Thoracic aorta (tissue), 2 donors: ENCODE measurements at regions not wholly inside any gene's neighbourhood (a gene's known extent, or its start where the extent isn't known, plus 50 kb on each side); places are given as distances from the start of the nearest gene placed in this dataset.

Experiments used
- ATAC-seq: fragments of 150-250 bp; one replicate; pipeline ENCODE4 v1.8.0; 2017; ENCODE audit warnings: low read depth; ENCODE audit not compliant: insufficient number of reproducible peaks, low FRiP score
- DNase-seq: peaks from one replicate; pipeline ENCODE4 v3.0.0-alpha.2; 2020; ENCODE audit warnings: low spot score
- H3K27ac ChIP-seq, 2 donors: fragments of 200-600 bp; sonication (generic); 1 replicate in 1 of 2; 2 replicates in 1 of 2; pipeline ENCODE4 v1.5.1; 2016; ENCODE audit warnings: mild to moderate bottlenecking in 2 of 2, moderate library complexity in 2 of 2
- H3K27me3 ChIP-seq: fragments of 200-600 bp; sonication (generic); replicated peaks from 2 replicates; pipeline ENCODE4 v1.6.0; 2016; ENCODE audit warnings: mild to moderate bottlenecking; ENCODE audit not compliant: insufficient read depth
- H3K36me3 ChIP-seq: fragments of 200-600 bp; sonication (generic); one replicate; pipeline ENCODE4 v1.5.1; 2016
- H3K4me1 ChIP-seq, 2 donors: fragments of 200-600 bp; sonication (generic); 1 replicate in 1 of 2; 2 replicates in 1 of 2; pipeline versions ENCODE4 v1.5.1 to v1.6.0; 2016; ENCODE audit warnings: low read depth in 2 of 2, mild to moderate bottlenecking in 1 of 2; ENCODE audit not compliant: control insufficient read depth in 1 of 2
- H3K4me3 ChIP-seq: fragments of 200-600 bp; sonication (generic); 2 replicates; pipeline ENCODE4 v1.5.1; 2016; ENCODE audit warnings: mild to moderate bottlenecking
- H3K9me3 ChIP-seq: fragments of 200-600 bp; sonication (generic); 2 replicates; pipeline ENCODE4 v1.5.1; 2016
- CTCF ChIP-seq: fragments of 200-600 bp; sonication (generic); IDR thresholded peaks from one replicate; pipeline ENCODE4 v1.5.1; 2019; ENCODE audit warnings: antibody characterized with exemption

GRCh38 chr2:129794116-129794515 lies 185.3 kb upstream of the RAB6C start:
- ATAC-seq (no peak), DNase-seq (no peak)
- no peak for TF ChIP-seq CTCF

DNA sequence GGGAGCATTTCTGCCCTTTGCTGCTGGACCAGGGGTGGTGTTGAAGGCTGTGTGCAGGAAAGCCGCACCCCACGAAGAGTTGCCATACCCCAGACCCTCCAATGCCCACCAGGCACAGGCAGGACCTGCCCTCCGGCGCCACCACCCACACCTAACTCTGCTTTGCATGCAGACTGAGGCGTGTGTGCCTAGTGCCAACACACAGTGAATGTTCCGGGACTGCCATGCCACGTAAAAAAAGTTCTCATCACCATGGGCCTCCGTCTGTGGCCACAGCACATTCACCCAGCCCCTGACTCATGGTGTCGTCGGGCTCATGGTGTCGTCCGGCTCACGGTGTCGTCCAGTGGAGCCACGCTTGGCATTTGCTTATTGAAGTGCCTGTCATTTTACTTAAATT lies 184.9 kb upstream of the RAB6C start:
- Histone ChIP-seq H3K27me3 (no peaks in the 10 kb centered on the region), H3K36me3 (no peaks in the 10 kb centered on the region), H3K4me1 (no peaks in the 10 kb centered on the region), H3K9me3 (no peaks in the 10 kb centered on the region), H3K4me3 (no peak overlapping the region), H3K27ac (no peak overlapping the region)
- no peak for ATAC-seq
- no peak for DNase-seq
- TF ChIP-seq CTCF, result no peak

More at GRCh38 chr2:129794116-129794515, 185.3 kb upstream of the RAB6C start:
- Histone ChIP-seq H3K4me3 (no peak overlapping the region), H3K4me1 (no peaks in the 10 kb centered on the region), H3K27ac (no peak overlapping the region), H3K9me3 (no peaks in the 10 kb centered on the region), H3K27me3 (no peaks in the 10 kb centered on the region), H3K36me3 (no peaks in the 10 kb centered on the region)

- H3K4me1 ChIP-seq, result no peaks in the 10 kb centered on the region
- no peaks in the 10 kb centered on the region for H3K27me3 ChIP-seq
- DNase-seq, result no peak
- TF ChIP-seq CTCF, result no peak
- H3K27ac ChIP-seq, result no peak overlapping the region
- no peak overlapping the region for H3K4me3 ChIP-seq
- no peaks in the 10 kb centered on the region for H3K9me3 ChIP-seq
- H3K36me3 ChIP-seq, result no peaks in the 10 kb centered on the region
- no peak for ATAC-seq
These were observed 183.2 kb upstream of the RAB6C start for GRCh38 chr2:129796225-129796624.

GRCh38 chr2:129796801-129797488 lies 182.5 kb upstream of the RAB6C start:
- Histone ChIP-seq H3K36me3 (no peaks in the 10 kb centered on the region), H3K4me3 (no peak overlapping the region), H3K4me1 (no peaks in the 10 kb centered on the region), H3K27me3 (no peaks in the 10 kb centered on the region), H3K9me3 (no peaks in the 10 kb centered on the region), H3K27ac (no peak overlapping the region)
- TF ChIP-seq CTCF, result no peak
- no peak for ATAC-seq
- no peak for DNase-seq

DNA sequence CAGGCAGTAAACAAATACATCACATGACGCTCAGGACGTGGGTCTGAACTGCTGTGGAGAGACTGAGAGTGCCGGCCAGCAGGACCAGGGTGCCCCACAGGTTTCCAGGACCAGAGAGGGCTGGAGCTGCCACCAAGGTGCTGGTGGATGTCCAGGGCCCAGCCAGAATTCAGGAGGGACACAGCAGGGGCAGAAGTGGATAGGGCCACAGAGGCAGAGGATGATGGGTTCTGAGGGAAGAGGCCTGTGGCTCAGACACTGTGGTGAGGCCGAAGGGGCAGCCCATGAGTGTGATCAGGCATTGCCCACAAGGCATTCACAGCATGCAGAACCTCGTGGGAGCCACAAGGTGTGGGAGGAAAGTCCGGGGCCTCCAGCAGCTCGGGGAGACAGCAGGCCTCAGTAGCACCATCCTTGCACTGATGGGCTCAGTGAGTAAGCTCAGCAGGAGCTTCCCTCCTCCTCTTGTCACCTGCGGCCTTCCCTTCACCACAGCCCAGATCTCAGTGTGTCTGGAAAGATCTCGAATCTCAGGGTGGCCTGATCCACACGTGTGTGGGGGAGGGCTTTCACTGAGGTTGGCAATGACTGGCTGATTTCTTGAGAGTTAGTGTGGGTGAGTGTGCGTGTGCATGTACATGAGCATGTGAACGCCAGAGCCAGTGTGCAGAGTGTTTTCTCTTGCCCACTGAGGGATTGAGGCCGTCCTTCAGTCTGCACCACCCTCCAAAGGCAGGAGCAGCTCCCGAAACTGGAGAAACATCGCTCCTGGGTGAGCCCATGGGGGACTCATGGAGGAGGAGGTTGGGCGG lies 181.8 kb upstream of the RAB6C start:
- TF ChIP-seq CTCF, result no peak

More for the DNA sequence above, 181.8 kb upstream of the RAB6C start:
- no peak overlapping the region for H3K27ac ChIP-seq
- H3K4me3 ChIP-seq, result no peak overlapping the region
- H3K36me3 ChIP-seq, result no peaks in the 10 kb centered on the region
- H3K4me1 ChIP-seq, result no peaks in the 10 kb centered on the region
- DNase-seq, result no peak
- H3K9me3 ChIP-seq, result no peaks in the 10 kb centered on the region
- no peak for ATAC-seq
- H3K27me3 ChIP-seq, result no peaks in the 10 kb centered on the region
